ENCODE measurements at regions not wholly inside any gene's neighbourhood (a gene's known extent, or its start where the extent isn't known, plus 50 kb on each side); places are given as distances from the start of the nearest gene placed in this dataset.

- TF ChIP-seq CTCF (IDR thresholded peaks at IDR 0.05; ENCODE audit: low read depth, low read length, poor library complexity, severe bottlenecking) (no peak), EZH2phosphoT487 (IDR thresholded peaks at IDR 0.05; ENCODE audit: borderline replicate concordance, low read length) (no peak)
Measured at GRCh38 chr6:114987281-114987680, 644.5 kb upstream of the HS3ST5 start.
